ENCODE measurements at regions not wholly inside any gene's neighbourhood (a gene's known extent, or its start where the extent isn't known, plus 50 kb on each side); places are given as distances from the start of the nearest gene placed in this dataset.

DNA sequence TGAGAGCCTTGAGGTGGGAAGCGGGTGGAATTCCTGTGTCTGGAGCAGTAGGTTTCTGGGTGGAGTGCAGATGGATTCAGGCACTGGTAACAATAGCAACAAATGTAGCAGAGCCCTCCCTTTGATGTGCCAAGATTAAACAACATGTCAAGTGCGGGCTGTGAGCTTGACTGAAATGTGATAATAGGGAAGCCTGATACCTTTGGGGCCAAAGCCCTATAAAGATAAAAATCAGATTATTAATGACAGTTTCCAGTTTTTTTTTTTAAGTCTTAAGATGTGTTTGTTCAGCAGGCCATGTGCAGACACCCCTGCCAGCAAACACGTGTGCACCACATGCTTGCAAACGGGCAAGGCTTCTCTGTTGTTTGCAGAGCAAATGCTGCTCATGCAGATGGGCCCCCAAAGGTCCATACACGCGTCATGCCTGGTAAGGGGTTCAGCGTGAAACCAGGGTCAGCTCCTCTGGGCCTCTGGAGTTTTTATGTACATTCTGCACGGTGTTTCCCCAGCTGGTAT, 193.2 kb downstream of the GADD45G start:
- no peaks in the 10 kb centered on the region for H3K36me3 ChIP-seq (ENCODE audit: insufficient read depth)
- H3K27ac ChIP-seq (ENCODE audit: low read depth): no peak overlapping the region
- H3K27me3 Mint-ChIP-seq (ENCODE audit: insufficient read depth, low read depth, poor library complexity): peaks cover 7% of the 10 kb centered on the region
- H3K4me1 ChIP-seq (ENCODE audit: insufficient read depth): no peaks in the 10 kb centered on the region
- DNase-seq (ENCODE audit: low spot score): no peak
- H3K9me2 ChIP-seq (ENCODE audit: insufficient read depth): peaks cover 5% of the 10 kb centered on the region
- TF ChIP-seq ZNF114 (CRISPR knock-in tag; IDR thresholded peaks at IDR 0.05) (no peak), CREB1 (CRISPR knock-in tag; IDR thresholded peaks at IDR 0.05; ENCODE audit: low read depth) (no peak)
- H3K27me3 ChIP-seq (ENCODE audit: insufficient read depth): no peaks in the 10 kb centered on the region
- H2AFZ ChIP-seq: no peak overlapping the region
- no peaks in the 10 kb centered on the region; the same call in 2 of the 3 replicates for H3K9me3 Mint-ChIP-seq
- H3K4me3 Mint-ChIP-seq: no peak overlapping the region
- H3K27ac Mint-ChIP-seq: no peak overlapping the region
- no peaks in the 10 kb centered on the region; the same call in 2 of the 3 replicates for H3K4me1 Mint-ChIP-seq
- no peak overlapping the region for H3K4me2 ChIP-seq
- ATAC-seq: no peak
- H3K4me3 ChIP-seq: no peak overlapping the region
- no peaks in the 10 kb centered on the region for H3F3A ChIP-seq (replicated peaks; ENCODE audit: low read depth)
- no peaks in the 10 kb centered on the region for H3K36me3 Mint-ChIP-seq (ENCODE audit: low read depth)
- H3K79me2 ChIP-seq (replicated peaks; ENCODE audit: insufficient read depth): no peaks in the 10 kb centered on the region
- H4K20me1 ChIP-seq (replicated peaks; ENCODE audit: insufficient read depth): no peaks in the 10 kb centered on the region

- Histone ChIP-seq H3F3A (replicated peaks; ENCODE audit: low read depth) (no peaks in the 10 kb centered on the region), H3K79me2 (replicated peaks; ENCODE audit: insufficient read depth) (no peaks in the 10 kb centered on the region), H4K20me1 (replicated peaks; ENCODE audit: insufficient read depth) (no peaks in the 10 kb centered on the region), H2AFZ (no peak overlapping the region), H3K27me3 (ENCODE audit: insufficient read depth) (no peaks in the 10 kb centered on the region), H3K4me2 (no peak overlapping the region), H3K4me1 (ENCODE audit: insufficient read depth) (0 out of 2 replicates have a peak, but pooled peaks cover under 1% of the 10 kb centered on the region), H3K36me3 (ENCODE audit: insufficient read depth) (no peaks in the 10 kb centered on the region), H3K9me2 (ENCODE audit: insufficient read depth) (peaks cover 5% of the 10 kb centered on the region), H3K4me3 (no peak overlapping the region), H3K27ac (ENCODE audit: low read depth) (no peak overlapping the region)
- DNase-seq (ENCODE audit: low spot score): no peak
- H3K4me1 Mint-ChIP-seq: no peaks in the 10 kb centered on the region; the same call in 2 of the 3 replicates
- H3K4me3 Mint-ChIP-seq: no peak overlapping the region
- no peaks in the 10 kb centered on the region for H3K36me3 Mint-ChIP-seq (ENCODE audit: low read depth)
- ATAC-seq: no peak
- no peaks in the 10 kb centered on the region; the same call in 2 of the 3 replicates for H3K9me3 Mint-ChIP-seq
- no peak overlapping the region for H3K27ac Mint-ChIP-seq
- H3K27me3 Mint-ChIP-seq (ENCODE audit: insufficient read depth, low read depth, poor library complexity): peaks cover 7% of the 10 kb centered on the region
- TF ChIP-seq CREB1 (CRISPR knock-in tag; IDR thresholded peaks at IDR 0.05; ENCODE audit: low read depth) (no peak), ZNF331 (CRISPR knock-in tag; IDR thresholded peaks at IDR 0.05; ENCODE audit: low read depth) (no peak), REST (IDR thresholded peaks at IDR 0.05; ENCODE audit: unreplicated experiment) (no peak), NANOG (IDR thresholded peaks at IDR 0.05; ENCODE audit: borderline replicate concordance) (no peak), CTCF (conservative IDR thresholded peaks at IDR 0.05; ENCODE audit: low read depth in 2 of 2) (no peak), STAT1 (IDR thresholded peaks at IDR 0.05; ENCODE audit: unreplicated experiment) (no peak), EZH2 (IDR thresholded peaks at IDR 0.05; ENCODE audit: low read depth, unreplicated experiment) (no peak), JUNB (IDR thresholded peaks at IDR 0.05; ENCODE audit: unreplicated experiment) (no peak), EZH2phosphoT487 (IDR thresholded peaks at IDR 0.05; ENCODE audit: unreplicated experiment) (no peak), ZNF114 (CRISPR knock-in tag; IDR thresholded peaks at IDR 0.05) (no peak)
Observed at GRCh38 chr9:89798547-89799120, 193.8 kb downstream of the GADD45G start.

All from GM23338 (cell line).